PC-3 (cell line): ENCODE measurements at regions not wholly inside any gene's neighbourhood (a gene's known extent, or its start where the extent isn't known, plus 50 kb on each side); places are given as distances from the start of the nearest gene placed in this dataset.

Experiments
- CTCF ChIP-seq: fragments of 300-600 bp; sonication (generic); conservative IDR thresholded peaks from 2 replicates; pipeline ENCODE4 v1.5.1; 2017; ENCODE audit warnings: antibody characterized with exemption, low read depth, mild to moderate bottlenecking, low read length
- EZH2 ChIP-seq: fragments of 300-600 bp; sonication (generic); IDR thresholded peaks from one replicate; pipeline ENCODE4 v1.6.1; 2017; ENCODE audit warnings: antibody characterized with exemption, mild to moderate bottlenecking, low read length; ENCODE audit not compliant: unreplicated experiment

- TF ChIP-seq CTCF (no peak), EZH2 (no peak)
Measured at GRCh38 chr4:159698336-159698735, 595.5 kb downstream of the RAPGEF2 start.
